ENCODE measurements at regions not wholly inside any gene's neighbourhood (a gene's known extent, or its start where the extent isn't known, plus 50 kb on each side); places are given as distances from the start of the nearest gene placed in this dataset.

GRCh38 chr14:96997269-96997668, 200.1 kb downstream of the VRK1 start:
- TF ChIP-seq CREB1 (IDR thresholded peaks at IDR 0.05; ENCODE audit: low read depth): no peak
- no peak for TF ChIP-seq TAF1 (IDR thresholded peaks at IDR 0.05; ENCODE audit: low read depth)
- TF ChIP-seq EGR1 (IDR thresholded peaks at IDR 0.05): no peak
- TF ChIP-seq TEAD4 (IDR thresholded peaks at IDR 0.05): no peak
- TF ChIP-seq YY1 (IDR thresholded peaks at IDR 0.05; ENCODE audit: low read depth): no peak
- no peak for TF ChIP-seq RAD21 (IDR thresholded peaks at IDR 0.05; ENCODE audit: low read depth)
- no peak for TF ChIP-seq CEBPB (IDR thresholded peaks at IDR 0.05)
- TF ChIP-seq TCF12 (IDR thresholded peaks at IDR 0.05; ENCODE audit: low read depth): no peak
- no peak for TF ChIP-seq REST (IDR thresholded peaks at IDR 0.05; ENCODE audit: low read depth)
- TF ChIP-seq FOXM1 (IDR thresholded peaks at IDR 0.05; ENCODE audit: borderline replicate concordance, low read depth): no peak
- TF ChIP-seq USF1 (IDR thresholded peaks at IDR 0.05): no peak
- TF ChIP-seq NFIC (IDR thresholded peaks at IDR 0.05): no peak
- TF ChIP-seq ZBTB7A (IDR thresholded peaks at IDR 0.05; ENCODE audit: low read depth): no peak
- TF ChIP-seq MAX (IDR thresholded peaks at IDR 0.05): no peak
- TF ChIP-seq EP300 (IDR thresholded peaks at IDR 0.05; ENCODE audit: borderline replicate concordance): no peak

GRCh38 chr14:96997996-96998395, 200.8 kb downstream of the VRK1 start:
- TF ChIP-seq FOXM1 (IDR thresholded peaks at IDR 0.05; ENCODE audit: borderline replicate concordance, low read depth) (no peak), TEAD4 (IDR thresholded peaks at IDR 0.05) (no peak), TAF1 (IDR thresholded peaks at IDR 0.05; ENCODE audit: low read depth) (no peak), RAD21 (IDR thresholded peaks at IDR 0.05; ENCODE audit: low read depth) (no peak), EGR1 (IDR thresholded peaks at IDR 0.05) (no peak), CREB1 (IDR thresholded peaks at IDR 0.05; ENCODE audit: low read depth) (no peak), TCF12 (IDR thresholded peaks at IDR 0.05; ENCODE audit: low read depth) (no peak), ZBTB7A (IDR thresholded peaks at IDR 0.05; ENCODE audit: low read depth) (no peak), NFIC (IDR thresholded peaks at IDR 0.05) (no peak), MAX (IDR thresholded peaks at IDR 0.05) (no peak), YY1 (IDR thresholded peaks at IDR 0.05; ENCODE audit: low read depth) (no peak)

- TF ChIP-seq CEBPB (IDR thresholded peaks at IDR 0.05) (no peak), EGR1 (IDR thresholded peaks at IDR 0.05) (no peak), FOXM1 (IDR thresholded peaks at IDR 0.05; ENCODE audit: borderline replicate concordance, low read depth) (no peak), RAD21 (IDR thresholded peaks at IDR 0.05; ENCODE audit: low read depth) (no peak), REST (IDR thresholded peaks at IDR 0.05; ENCODE audit: low read depth) (no peak), TCF12 (IDR thresholded peaks at IDR 0.05; ENCODE audit: low read depth) (no peak), EP300 (IDR thresholded peaks at IDR 0.05; ENCODE audit: borderline replicate concordance) (no peak), TEAD4 (IDR thresholded peaks at IDR 0.05) (no peak), ZBTB7A (IDR thresholded peaks at IDR 0.05; ENCODE audit: low read depth) (no peak), USF1 (IDR thresholded peaks at IDR 0.05) (no peak), MAX (IDR thresholded peaks at IDR 0.05) (no peak), CREB1 (IDR thresholded peaks at IDR 0.05; ENCODE audit: low read depth) (no peak), TAF1 (IDR thresholded peaks at IDR 0.05; ENCODE audit: low read depth) (no peak), YY1 (IDR thresholded peaks at IDR 0.05; ENCODE audit: low read depth) (no peak), NFIC (IDR thresholded peaks at IDR 0.05) (no peak)
Measured at GRCh38 chr14:96999654-97000155, 202.5 kb downstream of the VRK1 start.

GRCh38 chr14:97002454-97002853, 205.3 kb downstream of the VRK1 start:
- no peak for TF ChIP-seq REST (IDR thresholded peaks at IDR 0.05; ENCODE audit: low read depth)
- no peak for TF ChIP-seq ZBTB7A (IDR thresholded peaks at IDR 0.05; ENCODE audit: low read depth)
- no peak for TF ChIP-seq YY1 (IDR thresholded peaks at IDR 0.05; ENCODE audit: low read depth)
- no peak for TF ChIP-seq FOXM1 (IDR thresholded peaks at IDR 0.05; ENCODE audit: borderline replicate concordance, low read depth)
- no peak for TF ChIP-seq EGR1 (IDR thresholded peaks at IDR 0.05)
- no peak for TF ChIP-seq RAD21 (IDR thresholded peaks at IDR 0.05; ENCODE audit: low read depth)
- TF ChIP-seq CREB1 (IDR thresholded peaks at IDR 0.05; ENCODE audit: low read depth): no peak
- TF ChIP-seq USF1 (IDR thresholded peaks at IDR 0.05): no peak
- no peak for TF ChIP-seq EP300 (IDR thresholded peaks at IDR 0.05; ENCODE audit: borderline replicate concordance)
- TF ChIP-seq TAF1 (IDR thresholded peaks at IDR 0.05; ENCODE audit: low read depth): no peak
- no peak for TF ChIP-seq CEBPB (IDR thresholded peaks at IDR 0.05)
